NCI-H187 treated with DMSO at 0.1 percent for 48 hours (cell line): ENCODE measurements at regions not wholly inside any gene's neighbourhood (a gene's known extent, or its start where the extent isn't known, plus 50 kb on each side); places are given as distances from the start of the nearest gene placed in this dataset.
A peak's percentile ranks its signal among the peaks of the same experiment; 100 is the strongest.

Experiments
- DNase-seq: peaks from one replicate; lab custom pipeline; 2025; lab: John Stamatoyannopoulos, UW

GRCh38 chr18:57915865-57916582, 112.9 kb upstream of the ATP8B1 start:
- no peak for DNase-seq

- no peak for DNase-seq
These were observed 112.1 kb upstream of the ATP8B1 start for GRCh38 chr18:57915248-57915647.

GRCh38 chr18:57913686-57914085, 110.6 kb upstream of the ATP8B1 start:
- no peak for DNase-seq

DNA sequence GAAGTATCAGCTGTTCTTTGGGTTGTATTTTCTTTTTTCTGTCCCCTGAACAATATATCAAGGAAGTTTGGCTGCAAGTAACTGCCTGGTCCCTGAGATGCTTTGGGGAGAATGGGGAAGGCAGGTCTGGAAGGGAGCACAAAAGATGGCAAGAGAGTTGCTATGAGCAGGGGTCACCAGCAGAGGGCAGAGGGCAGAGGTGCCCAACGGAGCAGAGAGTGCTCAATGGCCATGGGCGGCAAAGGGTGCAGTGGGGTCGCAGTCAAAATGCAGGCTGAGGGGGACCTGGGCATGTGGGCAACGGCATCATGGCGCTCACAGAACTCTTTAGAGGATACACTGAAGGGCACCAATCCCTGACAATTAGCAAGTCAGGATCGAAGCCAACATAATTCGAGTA, 107.7 kb upstream of the ATP8B1 start:
- DNase-seq: no peak

DNA sequence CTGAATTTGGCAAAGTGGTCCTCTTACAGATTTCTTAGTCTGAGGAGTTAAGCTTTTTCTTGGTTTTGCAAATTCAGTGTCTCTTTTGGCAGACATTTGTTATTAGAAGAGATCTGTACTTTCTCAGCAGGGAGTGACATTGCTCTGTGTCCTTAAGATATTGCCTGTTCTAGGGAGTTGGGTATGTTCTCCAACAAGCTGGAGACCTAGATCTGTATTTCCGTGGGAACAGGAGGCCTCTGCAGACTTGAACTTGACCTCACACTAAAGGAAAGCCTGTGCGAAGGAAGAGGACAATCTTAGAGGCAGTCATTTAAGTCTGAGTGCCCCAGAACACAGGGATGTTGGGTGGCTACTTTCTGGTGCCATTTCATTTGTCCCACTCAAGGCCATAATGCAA, 107.0 kb upstream of the ATP8B1 start:
- DNase-seq: no peak

DNA sequence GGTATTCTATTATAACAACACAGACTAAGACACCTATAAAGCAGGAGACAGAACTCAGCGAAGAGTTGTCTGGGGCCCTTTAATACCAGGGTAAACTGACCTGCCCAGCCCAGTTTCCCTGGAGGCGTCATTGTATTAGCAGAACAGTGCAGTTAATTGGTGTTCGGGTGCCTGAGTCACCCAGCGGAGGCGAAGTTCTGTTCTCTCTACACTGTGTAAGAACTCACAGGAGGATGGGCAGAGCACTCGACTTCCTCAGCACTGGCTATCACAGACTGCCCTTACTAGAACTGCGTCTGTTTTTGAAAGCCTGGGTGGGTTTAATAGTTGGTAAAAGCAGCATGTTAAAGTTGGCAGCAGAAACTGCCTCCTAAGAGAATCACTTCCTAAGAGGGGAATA, 106.5 kb upstream of the ATP8B1 start:
- no peak for DNase-seq

GRCh38 chr18:57908092-57908491, 105.0 kb upstream of the ATP8B1 start:
- DNase-seq: no peak

- DNase-seq: no peak
These were observed 104.4 kb upstream of the ATP8B1 start for GRCh38 chr18:57907550-57907949.

- DNase-seq: no peak
These were observed 103.7 kb upstream of the ATP8B1 start for GRCh38 chr18:57906852-57907251.

- no peak for DNase-seq
These were observed 101.4 kb upstream of the ATP8B1 start for GRCh38 chr18:57904535-57904934.

DNA sequence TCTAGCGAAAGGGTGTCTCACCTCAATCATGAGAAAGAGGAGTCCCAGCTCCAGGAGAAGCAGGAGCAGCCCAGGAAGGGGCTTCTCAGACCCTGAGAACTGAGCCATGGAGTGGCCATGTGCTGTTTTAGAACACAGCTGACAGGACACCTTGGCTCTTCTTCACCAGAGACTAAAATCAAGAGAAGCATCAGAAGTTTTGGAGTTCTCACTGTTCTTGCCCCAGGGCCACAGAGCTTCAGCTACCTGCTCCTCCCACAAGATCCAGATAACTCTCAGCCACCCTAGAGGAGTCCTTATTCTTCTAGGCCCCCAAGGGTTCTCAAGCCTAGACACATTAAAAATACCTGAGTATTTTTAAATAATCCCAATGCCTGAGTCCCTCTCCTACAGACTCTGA, 99.6 kb upstream of the ATP8B1 start:
- no peak for DNase-seq

DNA sequence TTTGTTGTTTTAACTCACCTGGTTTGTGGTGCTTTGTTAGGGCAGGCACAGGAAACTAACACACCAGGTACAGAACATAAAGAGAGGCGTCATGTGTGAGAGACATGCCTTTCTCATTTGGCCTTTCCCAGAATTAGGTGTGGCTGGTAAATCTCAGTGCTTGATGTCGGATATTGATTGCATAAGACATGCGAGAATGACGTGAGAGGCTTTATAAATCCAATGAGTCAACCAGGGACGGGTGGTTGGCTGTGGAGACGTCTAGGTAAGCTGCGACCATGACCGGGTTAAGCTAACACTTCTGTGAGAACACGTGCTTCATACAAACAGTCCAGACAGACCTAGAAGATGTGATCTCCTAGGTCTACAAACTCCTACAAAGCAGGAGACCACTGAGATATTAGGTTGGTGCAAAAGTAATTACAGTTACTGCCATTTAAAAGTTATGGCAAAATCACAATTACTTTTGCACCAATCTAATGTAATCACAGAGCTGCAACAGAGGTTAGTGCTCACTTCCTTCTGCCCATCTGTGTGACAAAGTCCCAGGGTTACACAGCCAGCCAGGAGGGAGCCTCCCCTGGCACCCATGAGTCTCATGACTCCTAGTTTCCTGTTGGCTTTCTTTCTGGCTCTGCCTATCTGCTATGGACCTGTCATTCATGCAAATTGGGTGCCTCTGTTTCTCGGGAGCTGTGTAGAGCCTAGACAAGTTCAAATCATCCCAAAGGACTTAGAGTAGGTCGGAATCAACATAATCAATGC, 98.9 kb upstream of the ATP8B1 start:
- no peak for DNase-seq

GRCh38 chr18:57900906-57901435, 97.9 kb upstream of the ATP8B1 start:
- DNase-seq: no peak

- peak; percentile 29 for DNase-seq
These were observed 95.5 kb upstream of the ATP8B1 start for GRCh38 chr18:57898506-57899124.

GRCh38 chr18:57895182-57895581, 92.1 kb upstream of the ATP8B1 start:
- DNase-seq: no peak

DNA sequence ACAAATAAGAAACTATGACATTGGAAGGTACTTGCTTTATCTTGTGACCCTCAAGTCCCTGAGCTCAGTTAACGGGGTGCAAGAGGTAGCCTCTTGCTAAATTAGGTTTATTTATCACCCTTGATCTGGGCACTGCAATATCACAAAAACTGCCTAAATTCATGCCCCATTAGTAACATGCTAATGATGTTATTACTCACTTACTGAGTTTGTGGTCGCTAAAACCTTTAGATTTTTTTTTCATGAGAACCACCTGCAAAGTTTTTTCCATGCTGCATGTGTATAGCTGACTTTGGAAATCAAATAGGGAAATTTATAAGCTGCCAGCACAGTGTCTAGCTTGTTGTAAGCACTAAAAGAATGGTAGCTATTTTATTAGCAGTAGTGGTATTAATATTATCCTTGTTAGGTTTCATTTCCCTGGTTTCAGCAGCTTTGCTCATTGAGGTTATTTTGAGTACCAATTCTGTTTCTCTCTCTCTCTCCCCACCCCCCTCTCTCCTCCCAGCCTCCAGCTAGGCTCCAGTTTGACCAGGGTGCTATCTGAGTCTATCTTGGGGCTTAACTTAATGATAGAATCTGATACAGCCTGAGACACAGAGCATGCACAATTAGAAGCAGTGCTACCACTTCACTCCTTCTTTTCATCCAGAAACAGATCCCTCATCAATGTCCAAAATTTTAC, 88.7 kb upstream of the ATP8B1 start:
- no peak for DNase-seq

- no peak for DNase-seq
These were observed 87.2 kb upstream of the ATP8B1 start for GRCh38 chr18:57890266-57890665.

- no peak for DNase-seq
These were observed 86.7 kb upstream of the ATP8B1 start for GRCh38 chr18:57889841-57890240.

DNA sequence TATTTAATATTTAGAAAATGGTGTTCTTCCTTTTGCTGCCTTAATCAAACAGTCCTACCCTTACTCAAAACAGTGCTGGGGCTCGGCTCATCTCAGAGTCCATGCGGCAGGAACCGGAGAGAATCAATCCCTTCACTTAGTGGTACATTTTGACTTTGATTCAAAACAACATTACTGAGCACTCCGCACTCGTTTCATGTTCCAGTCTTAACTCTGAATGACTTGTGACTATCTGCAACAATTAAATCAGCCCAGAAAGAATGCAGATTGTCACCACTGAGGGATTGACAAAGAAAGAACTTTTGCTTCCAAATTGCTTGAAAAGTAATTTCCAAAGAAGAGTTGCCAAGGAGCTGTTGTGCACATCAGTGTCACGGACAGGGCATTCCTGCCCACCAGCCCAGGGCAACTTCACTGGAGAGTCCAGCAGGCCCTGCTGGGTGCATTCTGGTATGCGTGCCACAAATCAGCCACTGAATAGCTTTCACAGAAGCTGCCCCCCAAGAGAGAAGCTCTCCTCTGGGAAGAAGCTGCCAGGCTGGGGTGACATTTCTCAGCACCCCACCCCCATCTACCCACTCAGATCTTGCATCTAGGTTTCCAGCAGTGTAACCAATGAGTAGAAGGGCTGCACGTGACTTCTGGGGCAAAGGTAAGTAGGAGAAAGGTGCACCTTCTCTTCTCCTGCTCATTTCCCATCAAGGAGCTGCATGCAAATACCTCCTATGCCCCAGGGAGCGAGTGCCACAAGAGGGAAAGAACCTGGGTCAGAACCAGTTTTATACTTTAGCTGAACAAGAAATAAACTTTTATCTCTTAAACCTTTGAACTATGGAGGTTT, 84.6 kb upstream of the ATP8B1 start:
- no peak for DNase-seq

DNA sequence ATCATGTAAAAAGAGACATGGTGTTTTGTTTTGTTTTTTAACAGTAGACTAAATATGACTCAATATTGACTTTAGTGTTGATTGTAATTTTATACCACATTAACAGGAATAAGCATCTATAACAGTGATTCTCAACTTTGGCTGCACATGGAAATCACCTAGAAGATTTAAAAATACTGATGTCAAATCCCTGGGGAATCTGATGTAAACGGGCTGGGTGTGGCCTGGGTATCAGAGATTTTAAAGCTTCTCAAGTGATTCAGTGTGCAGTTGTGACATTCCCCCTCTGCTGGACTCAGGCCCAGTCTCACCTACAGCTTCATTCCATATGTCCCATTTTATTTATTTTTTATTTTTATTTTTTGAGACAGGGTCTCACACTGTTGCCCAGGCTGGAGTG, 82.8 kb upstream of the ATP8B1 start:
- DNase-seq: no peak

DNA sequence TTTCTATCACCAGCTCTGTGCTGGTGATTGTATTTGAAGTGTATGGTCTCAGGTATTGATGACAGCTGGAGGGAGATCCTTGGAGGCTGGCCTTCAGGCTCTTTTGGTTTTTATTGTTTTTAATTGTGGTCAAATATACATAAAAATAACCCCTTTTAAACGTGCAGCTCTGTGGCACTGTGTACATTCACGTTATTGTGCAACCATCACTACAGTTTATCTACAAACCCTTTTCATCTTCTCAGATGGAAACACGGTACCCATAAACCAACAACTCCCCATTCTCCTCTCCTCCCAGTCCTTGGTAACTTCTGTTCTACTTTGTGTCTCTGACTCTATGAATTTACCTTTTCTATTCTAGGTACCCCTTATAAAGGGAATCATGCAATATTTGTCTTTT, 79.3 kb upstream of the ATP8B1 start:
- DNase-seq: no peak
